NCI-H1417 (cell line): ENCODE measurements at regions not wholly inside any gene's neighbourhood (a gene's known extent, or its start where the extent isn't known, plus 50 kb on each side); places are given as distances from the start of the nearest gene placed in this dataset.

ENCODE experiments used
- DNase-seq, 3 experiments: peaks; one replicate each; lab custom pipeline; 2025; lab: John Stamatoyannopoulos, UW

GRCh38 chr10:123952099-123952498, 60.5 kb upstream of the CPXM2 start:
- DNase-seq = no peak

GRCh38 chr10:123948030-123948823, 56.6 kb upstream of the CPXM2 start:
- no peak for DNase-seq

GRCh38 chr10:123945325-123945920, 53.8 kb upstream of the CPXM2 start:
- peak in 2 of 3 experiments; percentile 12 to 48 for DNase-seq

GRCh38 chr10:123944661-123945060, 53.1 kb upstream of the CPXM2 start:
- DNase-seq = no peak

- no peak for DNase-seq
Observed at GRCh38 chr10:123943307-123943706, 51.7 kb upstream of the CPXM2 start.

- DNase-seq = no peak
Observed at GRCh38 chr10:123942114-123942861, 50.7 kb upstream of the CPXM2 start.
